ENCODE measurements at regions not wholly inside any gene's neighbourhood (a gene's known extent, or its start where the extent isn't known, plus 50 kb on each side); places are given as distances from the start of the nearest gene placed in this dataset.
"Not testable (repeated sequence)": the region's sequence is repeated elsewhere in the genome, so short reads cannot be mapped to it uniquely, and the experiment has no call there.

DNA sequence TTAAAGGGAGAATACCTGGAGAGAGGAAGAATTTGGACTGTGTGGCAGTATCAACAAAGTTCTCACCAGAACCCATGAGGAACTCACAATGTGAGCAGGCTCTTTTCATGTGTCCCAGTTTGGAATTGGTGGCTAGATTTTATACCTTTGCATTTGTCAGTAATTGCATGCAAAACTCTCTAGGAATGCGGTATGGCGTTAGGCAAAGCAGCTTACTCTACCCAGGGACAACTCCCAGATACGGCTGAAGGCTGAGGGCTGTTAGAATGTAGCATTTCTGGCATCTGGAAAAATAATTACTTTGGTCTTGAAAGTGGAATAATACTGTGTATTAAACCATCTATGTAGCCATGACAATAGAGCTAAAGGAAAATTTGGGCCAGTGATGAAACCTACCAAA lies 635.5 kb downstream of the SLC16A7 start:
- DNase-seq (ENCODE audit: low read depth in 4 of 4, low spot score in 3 of 4) = no peak

DNA sequence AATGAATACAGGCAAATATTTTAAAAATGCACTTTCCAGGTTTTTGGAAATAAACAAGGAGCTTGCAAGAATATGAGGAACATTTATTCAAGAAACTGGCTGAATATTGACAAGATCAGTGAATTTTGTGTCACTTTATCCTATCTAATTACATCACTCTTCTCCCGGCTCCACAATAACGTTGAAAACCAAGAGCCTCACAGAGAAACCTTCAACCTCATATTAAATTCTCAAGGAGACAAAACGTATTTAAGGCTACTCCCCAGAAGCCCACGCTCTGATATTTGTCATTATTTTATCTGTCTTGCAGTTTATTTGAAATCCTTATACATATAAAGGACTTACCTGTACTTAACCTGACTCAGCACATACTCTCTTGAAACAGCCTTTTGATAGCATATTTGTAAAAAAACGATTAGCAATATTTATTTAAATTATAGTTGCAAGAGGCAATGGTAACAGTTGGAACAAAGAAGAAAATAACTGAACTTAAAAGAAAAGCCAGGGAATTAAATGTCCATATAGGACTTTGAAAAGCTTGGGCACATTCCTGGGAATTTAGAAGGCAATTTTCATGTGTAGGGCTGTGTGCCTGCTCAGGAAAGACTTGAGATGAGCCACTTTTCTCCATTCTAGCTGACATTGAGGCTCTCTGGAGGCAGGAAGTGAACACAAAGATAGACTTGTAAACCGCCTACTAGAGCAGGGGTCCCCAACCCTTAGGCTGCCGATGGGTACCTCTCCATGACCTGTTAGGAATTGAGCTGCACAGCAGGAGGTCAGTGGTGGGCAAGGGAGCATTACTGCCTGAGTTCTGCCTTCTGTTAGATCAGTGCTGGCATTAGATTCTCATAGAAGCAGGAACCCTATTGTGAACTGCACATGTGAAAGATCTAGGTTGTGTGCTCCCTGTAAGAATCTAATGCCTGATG lies 636.4 kb downstream of the SLC16A7 start:
- no peak for DNase-seq (ENCODE audit: low read depth in 4 of 4, low spot score in 3 of 4)

DNA sequence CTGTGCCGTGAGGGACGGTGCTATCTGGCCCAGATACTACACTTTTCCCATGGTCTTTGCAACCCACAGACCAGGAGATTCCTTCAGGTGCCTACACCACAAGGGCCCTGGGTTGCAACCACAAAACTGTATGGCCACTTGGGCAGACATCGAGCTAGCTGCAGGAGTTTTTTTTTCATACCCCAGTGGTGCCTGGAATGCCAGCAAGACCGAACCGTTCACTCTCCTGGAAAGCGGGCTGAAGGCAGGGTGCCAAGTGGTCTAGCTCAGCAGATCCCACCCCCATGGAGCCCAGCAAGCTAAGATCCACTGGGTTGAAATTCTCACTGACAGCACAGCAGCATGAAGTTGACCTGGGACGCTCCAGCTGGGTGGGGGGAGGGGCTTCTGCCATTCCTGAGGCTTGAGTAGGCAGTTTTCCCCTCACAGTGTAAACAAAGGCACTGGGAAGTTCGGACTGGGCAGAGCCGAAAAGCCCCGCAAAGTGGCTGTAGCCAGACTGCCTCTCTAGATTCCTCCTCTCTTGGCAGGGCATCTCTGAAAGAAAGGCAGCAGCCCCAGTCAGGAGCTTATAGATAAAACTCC lies 638.9 kb downstream of the SLC16A7 start:
- DNase-seq (ENCODE audit: low read depth in 4 of 4, low spot score in 3 of 4) = not testable (repeated sequence)

DNA sequence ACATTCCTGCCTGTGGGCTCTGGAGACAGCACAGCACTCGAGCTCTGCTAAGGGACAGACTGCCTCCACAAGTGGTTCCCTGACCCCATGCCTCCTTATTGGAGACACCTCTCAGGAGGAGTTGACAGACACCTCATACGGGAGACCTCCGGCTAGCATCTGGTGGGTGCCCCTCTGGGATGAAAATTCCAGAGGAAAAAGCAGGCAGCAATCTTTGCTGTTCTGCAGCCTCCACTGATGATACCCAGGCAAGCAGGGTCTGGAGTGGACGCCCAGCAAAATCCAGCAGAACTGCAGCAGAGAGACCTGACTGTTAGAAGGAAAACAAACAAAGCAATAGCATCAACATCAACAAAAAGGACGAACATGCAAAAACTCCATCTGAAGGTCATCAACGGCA lies 639.4 kb downstream of the SLC16A7 start:
- DNase-seq (ENCODE audit: low read depth in 4 of 4, low spot score in 3 of 4) = no peak

DNA sequence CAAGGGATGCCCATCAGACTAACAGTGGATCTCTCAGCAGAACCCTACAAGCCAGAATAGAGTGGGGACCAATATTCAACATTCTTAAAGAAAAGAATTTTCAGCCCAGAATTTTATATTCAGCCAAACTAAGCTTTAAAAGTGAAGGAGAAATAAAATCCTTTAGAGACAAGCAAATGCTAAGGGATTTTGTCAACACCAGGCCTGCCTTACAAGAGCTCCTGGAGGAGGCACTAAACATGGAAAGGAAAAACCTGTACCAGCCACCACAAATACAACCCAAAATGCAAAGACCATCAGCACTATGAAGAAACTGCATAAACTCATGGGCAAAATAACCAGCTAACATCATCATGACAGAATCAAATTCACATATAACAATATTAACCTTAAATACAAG lies 640.6 kb downstream of the SLC16A7 start:
- DNase-seq (ENCODE audit: low read depth in 4 of 4, low spot score in 3 of 4) = not testable (repeated sequence)

DNA sequence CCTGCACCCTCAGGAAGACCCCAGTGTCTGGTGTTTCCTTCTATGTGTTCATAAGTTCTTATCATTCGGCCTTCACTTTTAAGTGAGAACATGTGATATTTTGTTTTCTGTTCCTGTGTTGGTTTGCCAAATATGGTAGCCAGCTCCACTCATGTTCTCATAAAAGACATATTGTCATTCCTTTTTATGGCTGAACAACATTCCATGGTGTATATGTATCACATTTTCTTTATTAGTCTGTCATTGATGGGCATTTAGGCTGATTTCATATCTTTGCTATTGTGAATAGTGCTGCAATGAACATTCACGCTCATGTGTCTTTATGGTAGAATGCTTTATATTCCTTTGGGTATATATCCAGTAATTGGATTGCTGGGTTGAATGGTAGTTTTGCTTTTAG lies 645.1 kb downstream of the SLC16A7 start:
- DNase-seq (ENCODE audit: low read depth in 4 of 4, low spot score in 3 of 4) = no peak

DNA sequence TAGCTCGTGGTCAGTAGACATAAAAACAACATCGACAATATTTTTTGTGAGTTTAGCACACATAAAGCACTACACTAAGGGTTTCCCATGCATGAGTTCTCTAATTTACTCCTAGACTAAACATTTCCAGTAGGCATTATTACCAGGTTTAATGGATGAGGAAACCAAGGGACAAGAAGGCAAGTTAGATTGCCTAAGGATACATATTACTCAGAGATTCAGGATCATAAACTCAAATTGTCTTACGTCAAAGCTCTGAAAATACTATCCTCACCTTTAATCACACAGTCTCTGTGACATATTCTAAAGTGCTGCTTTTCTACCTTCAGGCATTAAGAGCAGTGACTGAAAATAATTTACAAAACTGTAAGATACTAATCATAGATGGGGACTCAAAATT lies 655.3 kb downstream of the SLC16A7 start:
- no peak for DNase-seq (ENCODE audit: low read depth in 4 of 4, low spot score in 3 of 4)

DNA sequence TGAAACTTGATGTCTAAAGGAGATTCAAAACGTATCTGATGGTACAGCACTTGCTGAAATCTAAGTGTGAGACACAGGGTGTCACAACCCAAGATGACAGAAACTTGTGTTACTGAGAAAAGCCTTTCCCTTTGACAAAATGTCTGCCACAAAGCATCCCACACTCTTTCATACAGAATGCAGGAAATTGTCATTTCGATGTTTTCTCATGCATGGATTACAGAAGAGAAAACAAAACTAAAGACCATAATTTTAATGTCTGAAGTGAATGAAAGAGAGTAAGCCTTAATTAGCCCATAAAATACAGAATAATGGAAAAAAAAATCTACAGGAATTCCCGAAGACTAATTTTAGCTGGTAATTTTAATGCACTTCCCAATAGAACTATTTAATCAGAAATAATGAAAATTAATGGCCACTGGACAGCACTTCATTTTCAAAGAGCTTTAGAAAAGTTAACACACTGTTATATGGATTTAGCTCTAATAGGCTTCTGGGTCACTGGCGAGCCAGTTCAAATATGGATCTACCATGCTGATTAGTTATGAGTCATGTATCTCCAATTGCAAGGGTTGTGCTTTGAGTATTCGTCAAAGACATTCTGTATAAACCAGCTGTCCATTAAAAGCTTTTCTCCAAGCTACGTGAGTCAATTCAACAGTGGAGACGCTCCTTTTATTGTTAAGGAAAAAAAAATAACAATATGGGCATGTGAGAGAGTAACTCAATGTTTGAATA lies 656.7 kb downstream of the SLC16A7 start:
- no peak for DNase-seq (ENCODE audit: low read depth in 4 of 4, low spot score in 3 of 4)

DNA sequence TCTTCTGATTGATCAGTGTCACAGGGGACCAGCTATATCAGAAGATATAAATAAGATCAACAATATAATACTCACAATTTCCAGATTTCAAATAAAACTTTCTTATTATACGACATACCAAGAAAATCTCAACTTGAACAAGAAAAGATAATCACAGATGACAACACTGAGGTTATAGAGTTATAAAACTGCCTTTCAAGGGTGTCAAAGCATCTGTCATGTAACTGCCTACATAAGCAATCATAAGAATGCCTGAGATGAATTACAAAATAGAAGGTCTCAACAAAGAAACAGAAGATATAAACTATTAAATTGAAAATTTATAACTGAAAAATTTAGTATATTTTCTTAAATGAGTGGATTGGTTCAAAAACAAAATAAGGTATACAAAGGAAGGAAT lies 659.2 kb downstream of the SLC16A7 start:
- DNase-seq (ENCODE audit: low read depth in 4 of 4, low spot score in 3 of 4) = no peak

DNA sequence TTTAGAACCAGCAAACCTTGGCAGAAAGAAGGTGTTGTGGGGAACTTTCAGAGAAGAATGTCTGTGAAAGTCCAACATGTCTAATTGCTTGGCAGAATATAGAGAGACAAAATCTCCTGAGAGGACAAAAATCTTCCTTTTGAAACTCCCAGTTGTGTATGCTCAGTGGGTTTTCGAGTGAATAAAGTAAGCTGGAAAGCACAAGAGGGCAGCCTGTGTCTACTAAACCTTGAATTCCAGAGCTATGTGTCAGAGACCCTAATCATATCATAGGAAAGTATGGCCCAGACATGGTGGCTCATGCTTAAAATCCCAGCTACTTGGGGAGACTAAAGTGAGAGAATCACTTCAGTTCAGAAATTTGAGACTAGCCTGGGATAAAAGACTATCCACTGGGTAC lies 661.2 kb downstream of the SLC16A7 start:
- no peak for DNase-seq (ENCODE audit: low read depth in 4 of 4, low spot score in 3 of 4)

DNA sequence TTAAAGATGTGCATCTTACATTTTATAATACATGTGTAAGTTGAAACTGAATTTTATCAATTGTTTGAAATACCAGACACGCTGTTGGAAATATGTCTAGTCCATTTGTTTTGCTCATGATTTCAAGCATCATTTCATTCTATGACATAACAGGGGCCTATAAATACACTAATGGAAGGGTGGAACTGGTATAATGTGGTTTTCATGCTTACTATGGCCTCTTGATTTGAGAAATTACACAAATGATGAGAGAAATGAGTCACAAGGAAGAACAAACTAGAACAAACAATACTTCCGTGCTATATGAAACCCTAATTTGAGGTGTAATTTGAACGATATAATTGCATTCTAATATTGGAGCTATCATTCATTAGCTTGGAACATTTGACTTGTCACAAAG lies 663.4 kb downstream of the SLC16A7 start:
- no peak for DNase-seq (ENCODE audit: low read depth in 4 of 4, low spot score in 3 of 4)

DNA sequence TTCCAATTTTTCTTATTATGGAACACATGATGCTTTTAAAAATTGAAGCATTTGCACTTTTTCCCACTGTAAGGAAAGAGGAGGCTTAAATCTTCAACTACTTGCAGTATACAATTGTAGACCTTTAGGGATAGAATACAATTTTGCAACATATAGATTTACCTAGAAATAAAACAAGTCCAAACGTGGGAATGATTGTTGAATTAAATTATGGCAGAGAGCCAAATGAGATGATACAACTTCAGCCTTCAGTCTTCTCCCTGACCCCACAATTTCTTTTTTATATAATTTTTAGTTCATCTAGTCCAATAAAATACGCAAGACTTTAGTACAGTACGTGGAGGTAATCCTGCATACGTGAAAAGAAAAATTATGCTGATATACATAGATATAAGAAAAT lies 666.5 kb downstream of the SLC16A7 start:
- DNase-seq (ENCODE audit: low read depth in 4 of 4, low spot score in 3 of 4) = no peak

DNA sequence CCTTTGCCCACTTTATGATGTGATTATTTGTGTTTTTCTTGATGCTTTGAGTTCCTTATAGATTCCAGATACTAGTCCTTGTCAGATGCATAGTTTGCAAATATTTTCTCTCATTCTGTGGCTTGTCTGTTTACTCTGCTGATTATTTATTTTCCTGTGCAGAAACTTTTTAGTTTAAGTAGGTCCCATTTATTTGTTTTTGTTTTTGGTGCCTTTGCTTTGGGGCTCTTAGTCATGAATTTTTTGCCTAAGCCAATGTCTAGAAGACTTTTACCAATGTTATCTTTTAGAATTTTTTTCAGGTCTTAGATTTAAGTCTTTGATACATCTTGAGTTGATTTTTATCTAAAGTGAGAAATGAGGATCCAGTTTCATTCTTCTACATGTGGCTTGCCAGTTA lies 667.3 kb downstream of the SLC16A7 start:
- DNase-seq (ENCODE audit: low read depth in 4 of 4, low spot score in 3 of 4) = no peak

DNA sequence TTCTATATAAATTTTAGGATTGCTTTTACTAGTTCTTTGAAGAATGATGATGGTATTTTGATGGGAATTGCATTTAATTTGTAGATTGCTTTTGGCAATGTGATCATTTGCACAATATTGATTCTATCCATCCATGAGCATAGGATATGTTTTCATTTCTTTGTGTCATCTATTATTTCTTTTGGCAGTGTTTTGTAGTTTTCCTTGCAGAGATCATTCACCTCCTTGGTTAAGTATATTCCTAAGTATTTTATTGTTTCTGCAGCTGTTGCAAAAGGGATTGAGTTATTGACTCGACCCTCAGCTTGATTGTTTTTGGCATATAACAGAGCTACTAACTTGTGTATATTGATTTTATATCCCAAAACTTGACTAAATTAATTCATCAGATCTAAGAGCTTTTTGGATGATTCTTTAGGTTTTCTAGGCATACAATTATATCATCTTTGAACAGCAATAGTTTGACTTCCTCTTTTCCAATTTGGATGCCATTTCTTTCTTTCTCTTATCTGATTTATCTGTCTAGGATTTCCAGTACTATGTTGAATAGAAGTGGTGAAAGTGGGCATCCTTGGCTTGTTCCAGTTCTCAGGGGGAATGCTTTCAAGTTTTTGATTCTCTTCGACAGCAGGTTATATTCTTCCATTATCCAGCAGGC lies 668.1 kb downstream of the SLC16A7 start:
- DNase-seq (ENCODE audit: low read depth in 4 of 4, low spot score in 3 of 4) = no peak

DNA sequence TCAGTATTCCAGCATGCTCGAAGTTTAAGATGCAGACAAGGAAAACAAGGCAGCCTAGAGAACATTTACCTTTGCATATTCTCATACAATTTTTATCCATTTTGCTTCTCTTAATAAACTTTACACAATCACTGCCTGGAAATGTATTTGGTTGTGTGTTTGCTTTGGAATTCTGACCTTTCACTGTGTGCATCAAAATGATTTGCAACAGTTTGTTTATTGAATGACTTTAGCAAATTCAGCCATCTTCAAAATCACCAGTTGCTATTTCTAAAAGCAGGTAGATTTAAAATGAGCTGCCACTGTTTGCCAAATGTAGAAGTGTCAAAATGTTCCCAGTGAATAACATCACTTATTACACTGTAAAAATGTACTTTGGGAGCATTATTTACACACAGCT lies 669.9 kb downstream of the SLC16A7 start:
- DNase-seq (ENCODE audit: low read depth in 4 of 4, low spot score in 3 of 4) = no peak

DNA sequence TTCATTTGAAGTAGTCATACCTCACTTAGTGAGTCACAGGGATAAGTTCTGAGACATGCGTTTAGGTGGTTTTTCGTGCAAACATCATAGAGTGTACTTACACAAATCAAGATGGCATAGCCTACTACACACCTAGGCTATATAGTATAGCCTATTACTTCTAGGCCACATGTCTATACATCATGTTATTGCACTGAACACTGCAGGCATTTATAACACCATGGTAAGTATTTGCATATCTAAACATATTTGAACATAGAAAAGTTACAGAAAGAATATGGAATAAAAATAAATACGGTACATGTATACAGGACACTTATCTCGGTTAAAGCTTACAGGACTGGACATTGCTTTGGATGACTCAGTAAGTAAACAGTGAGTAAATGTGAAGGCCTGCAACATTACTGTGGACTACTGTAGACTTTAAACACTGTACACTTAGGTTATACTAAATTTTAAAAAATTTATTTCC lies 670.6 kb downstream of the SLC16A7 start:
- DNase-seq (ENCODE audit: low read depth in 4 of 4, low spot score in 3 of 4) = no peak

DNA sequence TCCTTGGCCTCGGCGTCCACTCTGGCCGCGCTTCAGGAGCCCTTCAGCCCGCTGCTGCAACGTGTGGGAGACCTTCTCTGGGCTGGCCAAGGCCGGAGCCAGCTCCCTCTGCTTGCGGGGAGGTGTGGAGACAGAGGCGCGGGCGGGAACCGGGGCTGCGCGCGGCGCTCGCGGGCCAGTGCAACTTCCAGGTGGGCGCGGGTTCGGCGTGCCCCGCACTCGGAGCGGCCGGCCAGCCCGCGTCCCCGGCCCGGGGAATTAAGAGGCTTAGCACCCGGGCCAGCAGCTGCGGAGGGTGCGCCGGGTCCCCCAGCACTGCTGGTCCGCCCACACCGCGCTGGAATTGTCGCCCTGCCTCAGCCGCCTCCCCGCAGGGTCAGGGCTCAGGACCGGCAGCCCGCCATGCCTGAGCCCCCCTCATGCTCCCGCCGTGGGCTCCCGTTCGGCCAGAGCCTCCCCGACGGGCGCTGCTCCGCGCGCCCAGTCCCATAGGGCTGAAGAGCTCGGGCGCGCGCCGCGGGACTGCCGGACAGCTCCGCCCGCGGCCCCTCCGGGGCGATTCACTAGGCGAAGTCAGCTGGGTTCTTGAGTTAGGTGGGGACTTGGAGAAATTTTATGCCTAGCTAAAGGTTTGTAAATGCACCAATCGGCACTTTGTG lies 673.9 kb downstream of the SLC16A7 start:
- no peak for DNase-seq (ENCODE audit: low read depth in 4 of 4, low spot score in 3 of 4)

DNA sequence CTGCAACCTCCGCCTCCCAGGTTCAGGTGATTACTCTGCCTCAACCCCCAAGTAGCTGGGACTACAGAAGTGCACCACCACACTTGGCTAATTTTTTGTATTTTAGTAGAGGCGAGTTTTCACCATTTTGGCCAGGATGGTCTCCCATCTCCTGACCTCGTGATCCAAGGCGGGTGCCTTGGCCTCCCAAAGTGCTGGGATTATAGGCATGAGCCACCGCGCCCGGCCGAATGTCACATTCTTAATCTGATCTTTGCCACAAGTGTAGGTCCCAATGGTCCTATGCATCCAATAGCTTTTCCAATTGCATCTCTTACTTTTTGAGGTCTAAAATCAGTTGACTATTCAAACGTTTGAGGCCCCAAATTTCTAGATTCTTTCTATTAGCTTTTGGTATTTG lies 676.0 kb downstream of the SLC16A7 start:
- DNase-seq (ENCODE audit: low read depth in 4 of 4, low spot score in 3 of 4) = no peak

DNA sequence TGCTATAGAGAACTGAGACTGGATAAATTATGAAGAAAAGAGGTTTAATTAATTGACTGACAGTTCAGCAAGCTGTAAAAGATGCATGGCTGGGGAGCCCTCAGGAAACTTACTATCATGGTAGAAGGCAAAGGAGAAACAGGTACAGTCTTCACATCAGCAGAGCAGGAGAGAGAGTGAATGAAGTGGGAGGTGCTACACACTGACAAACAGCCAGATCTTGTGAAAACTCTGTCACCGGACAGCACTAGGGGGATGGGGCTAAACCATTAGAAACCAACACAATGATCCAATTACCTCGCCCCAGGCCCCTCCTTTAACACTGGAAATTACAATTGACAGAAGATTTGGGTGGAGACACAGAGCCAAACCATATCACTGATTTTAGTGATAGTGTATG lies 682.4 kb downstream of the SLC16A7 start:
- no peak for DNase-seq (ENCODE audit: low read depth in 4 of 4, low spot score in 3 of 4)

DNA sequence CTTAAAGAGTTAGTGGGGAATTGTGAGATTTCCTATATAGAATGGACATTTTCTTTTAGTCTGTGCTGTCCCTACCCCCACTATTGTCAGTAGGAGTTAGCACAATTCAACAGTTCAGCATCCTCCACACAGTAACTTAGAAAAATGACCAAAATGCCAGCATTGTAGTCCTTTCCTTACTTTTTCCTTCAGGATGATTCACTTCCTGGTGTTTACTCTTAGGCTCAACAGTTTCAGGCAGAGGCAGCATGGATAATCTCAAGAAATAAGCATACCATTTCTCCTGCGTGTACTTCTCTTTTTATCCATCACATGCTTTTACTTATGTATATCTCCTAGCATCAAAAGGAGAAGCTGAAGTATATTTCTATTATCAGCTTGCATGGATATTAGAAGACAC lies 683.4 kb downstream of the SLC16A7 start:
- no peak for DNase-seq (ENCODE audit: low read depth in 4 of 4, low spot score in 3 of 4)
